GM12878 (cell line): ENCODE measurements at regions not wholly inside any gene's neighbourhood (a gene's known extent, or its start where the extent isn't known, plus 50 kb on each side); places are given as distances from the start of the nearest gene placed in this dataset.

Experiments
- ATAC-seq: fragments of 200-7000 bp; cut with Tn5 transposase; 3 replicates; pipeline ENCODE4 v1.9.1; 2020; ENCODE audit warnings: mild to moderate bottlenecking, moderate library complexity
- BruUV-seq: library from RNA; stranded (reverse); fragments of 400-500 nt; replicated peaks from 2 replicates; lab custom pipeline; 2021; lab: Mats Ljungman, UMichigan
- CTCF ChIA-PET: fragments of 300-600 bp; sonication (Branson Sonifier 250); formaldehyde crosslinking; extraction: SDS; loops from one replicate; lab custom pipeline; 2021; ENCODE audit warnings: inconsistent platforms; lab: Yijun Ruan, JAX
- POLR2A ChIA-PET: fragments of 350-600 bp; formaldehyde crosslinking; extraction: SDS; loops from one replicate; lab custom pipeline; 2021; ENCODE audit warnings: inconsistent platforms; lab: Charles Lee
- RAD21 ChIA-PET: fragments of 300-600 bp; sonication (Branson Sonifier 250); formaldehyde crosslinking; loops from one replicate; lab custom pipeline; 2023; ENCODE audit warnings: antibody characterized with exemption; ENCODE audit not compliant: unreplicated experiment; lab: Charles Lee
- SMC1A ChIA-PET: fragments of 300-600 bp; sonication (Branson Sonifier 250); formaldehyde crosslinking; loops from one replicate; lab custom pipeline; 2023; ENCODE audit not compliant: unreplicated experiment, uncharacterized antibody; lab: Charles Lee
- DNase-seq: peaks from one replicate; pipeline ENCODE4 v3.0.0-alpha.2; 2011; ENCODE audit warnings: low read depth, low spot score
- FAIRE-seq: peaks from 3 replicates; lab custom pipeline; 2011; peaks lifted over from hg19 to GRCh38; lab: Jason Lieb, UNC
- H2AFZ ChIP-seq: 2 replicates; pipeline ENCODE4 v1.6.0; 2011; ENCODE audit warnings: low read depth, low read length, control low read depth; ENCODE audit not compliant: control insufficient read depth
- H3K27ac ChIP-seq: 2 replicates; pipeline ENCODE4 v1.5.1; 2011; ENCODE audit warnings: control low read depth; ENCODE audit not compliant: control insufficient read depth, insufficient read depth
- H3K27me3 ChIP-seq, 2 experiments: replicated peaks in 1 of 2; 2 replicates each; pipeline versions ENCODE4 v1.6.0 to v1.6.1; 2011; ENCODE audit warnings: low read length in 1 of 2; ENCODE audit not compliant: control insufficient read depth in 2 of 2, insufficient read depth in 2 of 2
- H3K36me3 ChIP-seq, 2 experiments: 2 replicates each; pipeline ENCODE4 v1.5.1; 2011; ENCODE audit warnings: low read length in 1 of 2; ENCODE audit not compliant: control insufficient read depth in 2 of 2, insufficient read depth in 2 of 2
- H3K4me1 ChIP-seq: 2 replicates; pipeline ENCODE4 v1.6.1; 2011; ENCODE audit warnings: mild to moderate bottlenecking, low read length, moderate library complexity, mixed read lengths; ENCODE audit not compliant: control insufficient read depth, insufficient read depth
- H3K4me2 ChIP-seq: 2 replicates; pipeline ENCODE4 v1.6.0; 2011; ENCODE audit warnings: control low read depth; ENCODE audit not compliant: control insufficient read depth, insufficient read depth
- H3K4me3 ChIP-seq: fragments of 200-600 bp; sonication (generic); 2 replicates; pipeline ENCODE4 v1.5.1; 2016
- H3K79me2 ChIP-seq: 2 replicates; pipeline ENCODE4 v1.6.0; 2011; ENCODE audit warnings: low read length; ENCODE audit not compliant: control insufficient read depth, insufficient read depth
- H3K9ac ChIP-seq: 2 replicates; pipeline ENCODE4 v1.8.0; 2011; ENCODE audit warnings: low read length, control low read depth, mixed read lengths; ENCODE audit not compliant: control insufficient read depth, insufficient read depth
- H3K9me3 ChIP-seq: replicated peaks from 3 replicates; pipeline ENCODE4 v1.5.1; 2011; ENCODE audit warnings: mild to moderate bottlenecking, low read length; ENCODE audit not compliant: control insufficient read depth, insufficient read depth
- H4K20me1 ChIP-seq: 2 replicates; pipeline ENCODE4 v1.6.0; 2011; ENCODE audit not compliant: control insufficient read depth, insufficient read depth
- ATF7 ChIP-seq: fragments of 450-650 bp; IDR thresholded peaks from 2 replicates; pipeline ENCODE4 v1.6.1; 2016; ENCODE audit warnings: low read depth, mild to moderate bottlenecking
- BCL11A ChIP-seq: IDR thresholded peaks from 2 replicates; pipeline ENCODE4 v1.6.1; 2011; ENCODE audit warnings: low read depth, low read length
- CEBPB ChIP-seq, 2 experiments: fragments of 150-350 bp in 1 of 2; IDR thresholded peaks; 2 replicates each; pipeline ENCODE4 v1.6.1; 2012 to 2014; ENCODE audit warnings: low read depth in 2 of 2, low read length in 2 of 2, borderline replicate concordance in 1 of 2, inconsistent platforms in 1 of 2
- FOXK2 ChIP-seq: fragments of 450-650 bp; IDR thresholded peaks from 2 replicates; pipeline ENCODE4 v1.6.1; 2017; ENCODE audit warnings: mild to moderate bottlenecking, moderate library complexity
- IRF4 ChIP-seq: IDR thresholded peaks from 2 replicates; pipeline ENCODE4 v1.6.1; 2011; ENCODE audit warnings: low read depth, low read length
- IRF5 ChIP-seq: fragments of 450-650 bp; IDR thresholded peaks from 2 replicates; pipeline ENCODE4 v1.6.1; 2017; ENCODE audit warnings: borderline replicate concordance
- PKNOX1 ChIP-seq: fragments of 450-650 bp; IDR thresholded peaks from 2 replicates; pipeline ENCODE4 v1.6.1; 2016; ENCODE audit warnings: mild to moderate bottlenecking
- POLR2AphosphoS5 ChIP-seq: IDR thresholded peaks from 2 replicates; pipeline ENCODE4 v1.6.1; 2011; ENCODE audit warnings: mild to moderate bottlenecking, low read length, inconsistent platforms
- SUPT20H ChIP-seq: IDR thresholded peaks from 2 replicates; pipeline ENCODE4 v1.6.1; 2011; ENCODE audit warnings: low read depth, mild to moderate bottlenecking, low read length, moderate library complexity, borderline replicate concordance; ENCODE audit not compliant: control insufficient read depth
- TCF3 ChIP-seq: IDR thresholded peaks from 2 replicates; pipeline ENCODE4 v1.6.1; 2012; ENCODE audit warnings: low read depth, mild to moderate bottlenecking, low read length, borderline replicate concordance; ENCODE audit not compliant: insufficient read depth
- WRNIP1 ChIP-seq: IDR thresholded peaks from 2 replicates; pipeline ENCODE4 v1.6.1; 2011; ENCODE audit warnings: low read depth, low read length, improper control_type of control experiment, borderline replicate concordance
- ZBTB11 ChIP-seq: fragments of 450-650 bp; formaldehyde crosslinking; IDR thresholded peaks from 2 replicates; pipeline ENCODE4 v1.5.0; 2022; ENCODE audit warnings: mild to moderate bottlenecking, missing genetic modification characterization
- ZBTB40 ChIP-seq: fragments of 450-650 bp; IDR thresholded peaks from 2 replicates; pipeline ENCODE4 v1.6.1; 2016; ENCODE audit warnings: mild to moderate bottlenecking, moderate library complexity, borderline replicate concordance
- ZNF24 ChIP-seq: fragments of 450-650 bp; IDR thresholded peaks from 2 replicates; pipeline ENCODE4 v1.6.1; 2017; ENCODE audit warnings: antibody characterized with exemption, mild to moderate bottlenecking
- ZNF622 ChIP-seq: fragments of 450-650 bp; IDR thresholded peaks from 2 replicates; pipeline ENCODE4 v1.6.1; 2017; ENCODE audit warnings: mild to moderate bottlenecking, inconsistent platforms
- WGBS: methylation state at CpG from one replicate; pipeline ENCODE4 v1.1.6; 2016; ENCODE audit warnings: low lambda C conversion rate; ENCODE audit not compliant: insufficient replicate concordance, insufficient coverage; ENCODE audit errors: missing lambda C conversion rate; 5-methylcytosine and 5-hydroxymethylcytosine counted together
- in situ Hi-C: fragments of 300-500 bp; cut with MboI; formaldehyde crosslinking; loops from 9 replicates; pipeline ENCODE4 v1.14.3; 2018; ENCODE audit warnings: mixed read lengths
- intact Hi-C: fragments of 100-400 bp; cut with micrococcal nuclease; formaldehyde crosslinking; loops from one replicate; pipeline ENCODE4 v1.14.2; 2022; ENCODE audit not compliant: unreplicated experiment

GRCh38 chr9:105969636-105970035 lies 275.3 kb downstream of the TMEM38B start:
- Histone ChIP-seq H3K9me3 (no peaks in the 10 kb centered on the region), H3K36me3 (no peaks in the 10 kb centered on the region), H3K4me1 (no peaks in the 10 kb centered on the region), H3K4me3 (no peak overlapping the region), H3K27me3 (no peaks in the 10 kb centered on the region), H2AFZ (no peak overlapping the region), H4K20me1 (no peaks in the 10 kb centered on the region), H3K79me2 (no peaks in the 10 kb centered on the region), H3K4me2 (no peak overlapping the region), H3K9ac (no peak overlapping the region), H3K27ac (no peak overlapping the region)
- CTCF ChIA-PET, result no interaction called here
- POLR2A ChIA-PET, result no interaction called here
- no peak for TF ChIP-seq ZBTB11 (CRISPR knock-in tag)
- TF ChIP-seq ATF7, result no peak
- TF ChIP-seq POLR2AphosphoS5, result no peak
- TF ChIP-seq CEBPB (IDR thresholded peaks at IDR 0.05; ENCODE audit: borderline replicate concordance in 1 of 2, low read depth in 2 of 2, low read length in 2 of 2), result no peak
- TF ChIP-seq ZBTB40, result no peak
- no peak for TF ChIP-seq FOXK2
- no peak for TF ChIP-seq IRF5
- TF ChIP-seq BCL11A, result no peak
- TF ChIP-seq IRF4, result no peak
- TF ChIP-seq ZNF622, result no peak
- TF ChIP-seq ZNF24, result no peak
- no peak for TF ChIP-seq TCF3
- no peak for TF ChIP-seq SUPT20H
- no peak for TF ChIP-seq WRNIP1
- TF ChIP-seq PKNOX1, result no peak
- DNase-seq (no peak), ATAC-seq (no peak), FAIRE-seq (no peak)
- WGBS, result 4% methylated on average over 1 of the region's 1 CpG
- in situ Hi-C loops, result no loop called here
- SMC1A ChIA-PET, result no interaction called here
- intact Hi-C loops, result no loop called here
- no TSS peak for BruUV-seq
- RAD21 ChIA-PET, result no interaction called here
